ENCODE measurements at regions not wholly inside any gene's neighbourhood (a gene's known extent, or its start where the extent isn't known, plus 50 kb on each side); places are given as distances from the start of the nearest gene placed in this dataset.
"Not testable (repeated sequence)": the region's sequence is repeated elsewhere in the genome, so short reads cannot be mapped to it uniquely, and the experiment has no call there.

DNA sequence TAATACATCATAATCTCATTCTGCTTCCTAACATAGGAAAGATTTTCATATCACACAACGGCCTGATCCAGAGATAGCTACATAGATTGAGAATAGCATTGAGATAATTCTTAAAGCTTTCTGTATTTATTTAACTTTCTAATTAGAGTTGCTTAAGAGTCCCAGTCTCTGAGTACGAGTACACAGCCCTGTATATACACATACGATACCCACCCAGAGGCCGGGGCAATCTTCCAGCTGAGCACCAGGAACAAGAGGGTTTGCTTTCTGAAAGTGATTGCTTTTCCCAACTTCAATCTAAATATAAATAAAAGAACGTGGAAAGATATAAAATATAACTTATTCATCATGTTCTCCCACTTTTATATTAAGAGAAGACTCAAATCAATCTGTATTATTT is 313.8 kb downstream of the COL12A1 start:
- POLR2A ChIA-PET = interaction anchor here (1.0 to 1.7 kb wide), 2 partner anchors 157 to 314 kb away, joined by 4 to 7 read pairs; no protein-coding TSS in a partner anchor
- no peak for DNase-seq (ENCODE audit: low read depth, low spot score)
- H3K4me3 ChIP-seq (ENCODE audit: low read depth, low read length) = no peak overlapping the region
- CTCF ChIA-PET = interaction anchor here (0.6 to 2.3 kb wide), 4 partner anchors 311 to 484 kb away, joined by 3 to 15 read pairs (median 3); no protein-coding TSS in a partner anchor
- no peaks in the 10 kb centered on the region for H3K9me3 ChIP-seq (ENCODE audit: control insufficient read depth, insufficient read depth, low read length)
- TF ChIP-seq, protein P1, sequence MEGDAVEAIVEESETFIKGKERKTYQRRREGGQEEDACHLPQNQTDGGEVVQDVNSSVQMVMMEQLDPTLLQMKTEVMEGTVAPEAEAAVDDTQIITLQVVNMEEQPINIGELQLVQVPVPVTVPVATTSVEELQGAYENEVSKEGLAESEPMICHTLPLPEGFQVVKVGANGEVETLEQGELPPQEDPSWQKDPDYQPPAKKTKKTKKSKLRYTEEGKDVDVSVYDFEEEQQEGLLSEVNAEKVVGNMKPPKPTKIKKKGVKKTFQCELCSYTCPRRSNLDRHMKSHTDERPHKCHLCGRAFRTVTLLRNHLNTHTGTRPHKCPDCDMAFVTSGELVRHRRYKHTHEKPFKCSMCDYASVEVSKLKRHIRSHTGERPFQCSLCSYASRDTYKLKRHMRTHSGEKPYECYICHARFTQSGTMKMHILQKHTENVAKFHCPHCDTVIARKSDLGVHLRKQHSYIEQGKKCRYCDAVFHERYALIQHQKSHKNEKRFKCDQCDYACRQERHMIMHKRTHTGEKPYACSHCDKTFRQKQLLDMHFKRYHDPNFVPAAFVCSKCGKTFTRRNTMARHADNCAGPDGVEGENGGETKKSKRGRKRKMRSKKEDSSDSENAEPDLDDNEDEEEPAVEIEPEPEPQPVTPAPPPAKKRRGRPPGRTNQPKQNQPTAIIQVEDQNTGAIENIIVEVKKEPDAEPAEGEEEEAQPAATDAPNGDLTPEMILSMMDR (IDR thresholded peaks at IDR 0.05; ENCODE audit: low read depth, low read length) = no peak
- no peak overlapping the region for H3K27ac ChIP-seq (ENCODE audit: low read depth, low read length)
- H3K27me3 ChIP-seq (ENCODE audit: control insufficient read depth, insufficient read depth, low read length) = no peaks in the 10 kb centered on the region

DNA sequence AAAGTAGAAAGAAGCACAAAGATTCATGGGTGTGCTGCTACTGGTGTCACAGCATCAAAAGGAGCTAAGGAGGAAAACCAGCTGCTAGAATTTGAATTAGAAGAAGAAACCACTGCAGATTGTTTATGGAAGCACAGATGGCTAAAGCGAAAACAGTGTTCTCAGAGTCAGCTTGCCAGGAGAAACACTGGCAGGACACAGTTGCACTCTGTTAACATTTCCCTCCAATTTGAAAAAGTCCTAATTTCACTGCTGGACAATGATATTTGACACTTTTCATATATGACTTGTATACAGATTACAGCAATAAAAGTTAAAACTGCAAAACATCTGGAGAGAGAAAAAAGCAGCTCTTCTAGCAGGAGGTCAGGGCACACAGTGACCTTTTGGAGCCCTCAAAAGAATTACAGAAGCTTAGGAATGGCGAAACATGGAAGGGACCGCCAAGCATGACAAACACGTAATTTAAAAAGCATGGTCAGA is 314.5 kb downstream of the COL12A1 start:
- no peaks in the 10 kb centered on the region for H3K9me3 ChIP-seq (ENCODE audit: control insufficient read depth, insufficient read depth, low read length)
- H3K27me3 ChIP-seq (ENCODE audit: control insufficient read depth, insufficient read depth, low read length) = no peaks in the 10 kb centered on the region
- CTCF ChIA-PET = interaction anchor here (1.0 to 2.3 kb wide), 3 partner anchors 312 to 482 kb away, joined by 3 to 15 read pairs (median 3); no protein-coding TSS in a partner anchor
- POLR2A ChIA-PET = interaction anchor here (1.0 to 1.7 kb wide), 2 partner anchors 156 to 314 kb away, joined by 4 to 7 read pairs; no protein-coding TSS in a partner anchor
- DNase-seq (ENCODE audit: low read depth, low spot score) = peak; percentile 79
- H3K4me3 ChIP-seq (ENCODE audit: low read depth, low read length) = no peak overlapping the region
- TF ChIP-seq, protein P1 (IDR thresholded peaks at IDR 0.05; ENCODE audit: low read depth, low read length) = no peak
- H3K27ac ChIP-seq (ENCODE audit: low read depth, low read length) = no peak overlapping the region

DNA sequence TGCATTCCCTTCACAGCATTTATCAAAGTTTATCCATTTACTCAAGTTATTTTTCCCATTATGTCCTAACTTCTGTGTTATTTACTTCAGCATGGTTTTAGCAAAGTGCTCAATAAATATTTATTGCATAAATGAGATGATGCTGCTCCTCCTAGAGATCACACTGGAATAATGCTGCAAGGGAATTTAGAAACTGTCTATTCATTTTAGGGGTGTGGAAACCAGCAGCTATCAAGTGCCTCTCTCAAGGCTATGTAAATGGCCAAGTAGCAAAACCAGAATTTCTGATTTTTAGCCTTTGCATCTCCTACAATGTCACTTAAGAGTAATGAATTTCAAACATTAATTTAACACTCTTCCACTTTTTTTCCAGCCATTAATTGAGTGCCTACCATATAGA is 316.2 kb downstream of the COL12A1 start:
- Histone ChIP-seq H3K4me3 (ENCODE audit: low read depth, low read length) (no peak overlapping the region), H3K27ac (ENCODE audit: low read depth, low read length) (no peak overlapping the region), H3K27me3 (ENCODE audit: control insufficient read depth, insufficient read depth, low read length) (no peaks in the 10 kb centered on the region), H3K9me3 (ENCODE audit: control insufficient read depth, insufficient read depth, low read length) (no peaks in the 10 kb centered on the region)
- ChIA-PET POLR2A (no interaction called here), CTCF (no interaction called here)
- TF ChIP-seq, protein P1 (IDR thresholded peaks at IDR 0.05; ENCODE audit: low read depth, low read length) = no peak
- DNase-seq (ENCODE audit: low read depth, low spot score) = no peak

DNA sequence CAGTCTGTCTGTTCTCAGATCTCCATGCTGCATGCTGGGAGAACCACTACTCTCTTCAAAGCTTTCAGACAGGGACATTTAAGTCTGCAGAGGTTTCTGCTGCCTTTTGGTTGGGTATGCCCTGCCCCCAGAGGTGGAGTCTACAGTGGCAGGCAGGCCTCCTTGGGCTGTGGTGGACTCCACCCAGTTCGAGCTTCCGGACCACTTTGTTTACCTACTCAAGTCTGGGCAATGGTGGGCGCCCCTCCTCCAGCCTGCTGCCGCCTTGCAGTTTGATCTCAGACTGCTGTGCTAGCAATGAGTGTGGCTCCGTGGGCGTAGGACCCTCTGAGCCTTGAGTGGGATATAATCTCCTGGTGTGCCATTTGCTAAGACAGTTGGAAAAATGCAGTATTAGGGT is 317.1 kb downstream of the COL12A1 start:
- POLR2A ChIA-PET; H3K9me3 ChIP-seq (ENCODE audit: control insufficient read depth, insufficient read depth, low read length); CTCF ChIA-PET: not testable (repeated sequence)

DNA sequence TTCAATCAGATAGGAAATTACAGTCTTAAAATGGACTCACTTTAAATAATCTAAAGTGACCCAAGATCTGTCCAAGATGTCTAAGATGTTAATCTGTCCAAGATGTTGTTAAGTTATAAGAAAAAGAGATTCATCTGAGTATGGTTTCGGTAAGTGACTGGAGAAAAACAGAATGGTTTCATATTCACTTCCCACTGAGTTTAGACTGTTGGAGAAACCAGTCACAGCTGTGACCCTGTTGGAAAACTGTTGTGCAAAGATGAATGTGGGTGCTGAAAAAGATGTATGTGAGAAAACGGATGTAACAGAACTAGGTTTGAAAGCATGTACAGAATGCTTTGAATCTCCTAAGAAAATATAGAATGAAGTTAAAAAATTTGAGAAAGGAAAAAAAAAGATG is 325.9 kb downstream of the COL12A1 start:
- TF ChIP-seq, protein P1 (IDR thresholded peaks at IDR 0.05; ENCODE audit: low read depth, low read length) = no peak
- no peak overlapping the region for H3K4me3 ChIP-seq (ENCODE audit: low read depth, low read length)
- H3K27ac ChIP-seq (ENCODE audit: low read depth, low read length) = no peak overlapping the region
- no peaks in the 10 kb centered on the region for H3K27me3 ChIP-seq (ENCODE audit: control insufficient read depth, insufficient read depth, low read length)
- no peaks in the 10 kb centered on the region for H3K9me3 ChIP-seq (ENCODE audit: control insufficient read depth, insufficient read depth, low read length)
- POLR2A ChIA-PET = no interaction called here
- CTCF ChIA-PET = no interaction called here
- no peak for DNase-seq (ENCODE audit: low read depth, low spot score)

More for the DNA sequence above, 317.1 kb downstream of the COL12A1 start:
- not testable (repeated sequence) for H3K27me3 ChIP-seq (ENCODE audit: control insufficient read depth, insufficient read depth, low read length); DNase-seq (ENCODE audit: low read depth, low spot score); H3K4me3 ChIP-seq (ENCODE audit: low read depth, low read length); H3K27ac ChIP-seq (ENCODE audit: low read depth, low read length)

Measured in AG04450 (cell line).